PC-3 (cell line): ENCODE measurements at regions not wholly inside any gene's neighbourhood (a gene's known extent, or its start where the extent isn't known, plus 50 kb on each side); places are given as distances from the start of the nearest gene placed in this dataset.

ENCODE experiments used
- ATAC-seq: fragments of 200-7000 bp; cut with Tn5 transposase; 2 replicates; pipeline ENCODE4 v1.9.1; 2020; ENCODE audit warnings: mild to moderate bottlenecking, moderate library complexity
- BruUV-seq: library from RNA; stranded (reverse); fragments of 400-500 nt; replicated peaks from 2 replicates; lab custom pipeline; 2021; lab: Mats Ljungman, UMichigan
- CTCF ChIA-PET: fragments of 300-600 bp; sonication (Branson Sonifier 250); formaldehyde crosslinking; loops from one replicate; lab custom pipeline; 2022; ENCODE audit warnings: antibody characterized with exemption; lab: Charles Lee
- POLR2A ChIA-PET: fragments of 300-600 bp; sonication (Branson Sonifier 250); formaldehyde crosslinking; loops from one replicate; lab custom pipeline; 2022; ENCODE audit warnings: antibody characterized with exemption; ENCODE audit not compliant: unreplicated experiment; lab: Charles Lee
- DNase-seq: peaks from one replicate; pipeline ENCODE4 v3.0.0-alpha.2; 2015
- H2AFZ ChIP-seq: fragments of 300-600 bp; sonication (generic); 2 replicates; pipeline ENCODE4 v1.6.0; 2016; ENCODE audit warnings: antibody characterized with exemption, low read length
- H3F3A ChIP-seq: fragments of 300-600 bp; sonication (generic); one replicate; pipeline ENCODE4 v1.6.0; 2017; ENCODE audit warnings: antibody characterized with exemption, low read length, control low read depth, mild to moderate bottlenecking; ENCODE audit not compliant: unreplicated experiment
- H3K27ac ChIP-seq: fragments of 300-600 bp; sonication (generic); 2 replicates; pipeline ENCODE4 v1.5.1; 2016; ENCODE audit warnings: mild to moderate bottlenecking, low read length
- H3K27me3 ChIP-seq: fragments of 300-600 bp; sonication (generic); 2 replicates; pipeline ENCODE4 v1.6.1; 2016; ENCODE audit warnings: low read length, mixed read lengths
- H3K36me3 ChIP-seq: fragments of 300-600 bp; sonication (generic); 2 replicates; pipeline ENCODE4 v1.6.1; 2016; ENCODE audit warnings: low read depth, mixed run types, low read length, mixed read lengths
- H3K4me1 ChIP-seq: fragments of 300-600 bp; sonication (generic); 2 replicates; pipeline ENCODE4 v1.5.1; 2016; ENCODE audit warnings: low read length; ENCODE audit not compliant: insufficient read depth
- H3K4me2 ChIP-seq: fragments of 300-600 bp; sonication (generic); 2 replicates; pipeline ENCODE4 v1.6.0; 2016; ENCODE audit warnings: low read length
- H3K4me3 ChIP-seq: fragments of 300-600 bp; sonication (generic); 2 replicates; pipeline ENCODE4 v1.5.1; 2016; ENCODE audit warnings: mild to moderate bottlenecking, low read length, mixed read lengths
- H3K79me2 ChIP-seq: fragments of 300-600 bp; sonication (generic); 2 replicates; pipeline ENCODE4 v1.6.1; 2017; ENCODE audit warnings: low read length, mixed read lengths
- H3K9ac ChIP-seq: fragments of 300-600 bp; sonication (generic); 2 replicates; pipeline ENCODE4 v1.6.0; 2016; ENCODE audit warnings: mild to moderate bottlenecking, low read length
- H3K9me2 ChIP-seq: fragments of 300-600 bp; sonication (generic); replicated peaks from 2 replicates; pipeline ENCODE4 v1.6.1; 2016; ENCODE audit warnings: mixed run types, low read length, mixed read lengths
- H3K9me3 ChIP-seq: fragments of 300-600 bp; sonication (generic); 2 replicates; pipeline ENCODE4 v1.6.1; 2016; ENCODE audit warnings: low read length, mixed read lengths
- H4K20me1 ChIP-seq: fragments of 300-600 bp; sonication (generic); 2 replicates; pipeline ENCODE4 v1.6.1; 2016; ENCODE audit warnings: low read length, mixed read lengths
- EZH2 ChIP-seq: fragments of 300-600 bp; sonication (generic); IDR thresholded peaks from one replicate; pipeline ENCODE4 v1.6.1; 2017; ENCODE audit warnings: antibody characterized with exemption, mild to moderate bottlenecking, low read length; ENCODE audit not compliant: unreplicated experiment
- EZH2phosphoT487 ChIP-seq: fragments of 300-600 bp; sonication (generic); IDR thresholded peaks from 2 replicates; pipeline ENCODE4 v1.6.1; 2018; ENCODE audit warnings: mild to moderate bottlenecking, antibody characterized with exemption, low read length, borderline replicate concordance
- intact Hi-C: fragments of 100-400 bp; cut with micrococcal nuclease; formaldehyde crosslinking; loops from 2 replicates; pipeline ENCODE4 v1.9.0; 2023
- TF ChIP-seq, protein P1 (sequence below): fragments of 300-600 bp; sonication (generic); conservative IDR thresholded peaks from 2 replicates; pipeline ENCODE4 v1.5.1; 2017; ENCODE audit warnings: antibody characterized with exemption, low read depth, mild to moderate bottlenecking, low read length

DNA sequence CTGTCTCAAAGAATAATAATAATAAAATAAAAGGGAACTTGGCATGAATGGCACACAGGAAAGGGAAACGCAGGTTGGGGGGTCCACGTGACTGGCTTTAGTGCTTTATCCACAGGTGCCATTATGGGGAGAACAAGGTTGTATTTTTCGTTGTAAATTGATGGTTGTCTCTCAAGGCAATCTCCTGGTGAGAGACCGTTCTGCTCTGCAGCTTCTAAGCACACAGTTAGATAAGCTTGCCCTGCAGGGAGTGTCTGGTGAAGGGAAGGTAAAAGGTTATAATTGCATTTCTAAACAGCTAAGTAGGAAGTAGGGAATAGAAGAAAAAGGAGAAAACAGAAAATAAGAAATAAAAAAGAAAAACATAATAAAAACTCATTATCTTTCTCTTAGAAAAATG is 69.1 kb upstream of the CPSF6 start:
- TF ChIP-seq EZH2phosphoT487 = no peak

DNA sequence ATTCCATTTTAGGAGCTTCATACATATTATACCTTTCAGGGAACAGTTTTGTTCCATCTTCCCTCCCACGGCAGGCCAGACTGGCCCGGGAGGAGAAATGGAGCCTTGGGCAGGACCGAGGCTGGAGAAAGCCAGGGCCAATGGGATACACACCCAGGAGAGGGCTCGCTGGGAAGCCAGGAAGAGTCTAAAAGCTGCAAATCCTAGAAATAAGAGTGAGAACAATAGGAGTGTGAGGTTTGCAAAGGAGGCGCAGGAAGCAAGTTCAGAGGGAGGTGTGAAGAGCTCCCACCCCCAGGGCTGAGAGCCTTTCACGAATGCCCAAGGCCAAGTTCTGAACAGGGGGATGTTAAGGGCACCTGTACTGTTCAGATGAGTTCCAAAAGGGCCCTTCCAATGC is 67.5 kb upstream of the CPSF6 start:
- ChIA-PET POLR2A (no interaction called here), CTCF (no interaction called here)
- H3K4me3 ChIP-seq = no peak overlapping the region
- H3K27me3 ChIP-seq = no peaks in the 10 kb centered on the region
- H3K4me1 ChIP-seq = no peaks in the 10 kb centered on the region
- no peak overlapping the region for H3K4me2 ChIP-seq
- H4K20me1 ChIP-seq = no peaks in the 10 kb centered on the region
- no peak overlapping the region for H2AFZ ChIP-seq
- no peaks in the 10 kb centered on the region for H3K79me2 ChIP-seq
- peaks cover 4% of the 10 kb centered on the region; the same call in 1 of the 2 replicates for H3K9me3 ChIP-seq
- no peak for DNase-seq
- no peaks in the 10 kb centered on the region for H3K9me2 ChIP-seq
- BruUV-seq = no TSS peak
- ATAC-seq = no peak
- no peaks in the 10 kb centered on the region for H3K36me3 ChIP-seq
- TF ChIP-seq EZH2 (no peak), EZH2phosphoT487 (no peak)
- TF ChIP-seq, protein P1, sequence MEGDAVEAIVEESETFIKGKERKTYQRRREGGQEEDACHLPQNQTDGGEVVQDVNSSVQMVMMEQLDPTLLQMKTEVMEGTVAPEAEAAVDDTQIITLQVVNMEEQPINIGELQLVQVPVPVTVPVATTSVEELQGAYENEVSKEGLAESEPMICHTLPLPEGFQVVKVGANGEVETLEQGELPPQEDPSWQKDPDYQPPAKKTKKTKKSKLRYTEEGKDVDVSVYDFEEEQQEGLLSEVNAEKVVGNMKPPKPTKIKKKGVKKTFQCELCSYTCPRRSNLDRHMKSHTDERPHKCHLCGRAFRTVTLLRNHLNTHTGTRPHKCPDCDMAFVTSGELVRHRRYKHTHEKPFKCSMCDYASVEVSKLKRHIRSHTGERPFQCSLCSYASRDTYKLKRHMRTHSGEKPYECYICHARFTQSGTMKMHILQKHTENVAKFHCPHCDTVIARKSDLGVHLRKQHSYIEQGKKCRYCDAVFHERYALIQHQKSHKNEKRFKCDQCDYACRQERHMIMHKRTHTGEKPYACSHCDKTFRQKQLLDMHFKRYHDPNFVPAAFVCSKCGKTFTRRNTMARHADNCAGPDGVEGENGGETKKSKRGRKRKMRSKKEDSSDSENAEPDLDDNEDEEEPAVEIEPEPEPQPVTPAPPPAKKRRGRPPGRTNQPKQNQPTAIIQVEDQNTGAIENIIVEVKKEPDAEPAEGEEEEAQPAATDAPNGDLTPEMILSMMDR = no peak
- no peak overlapping the region for H3K27ac ChIP-seq
- no peak overlapping the region for H3K9ac ChIP-seq
- H3F3A ChIP-seq = no peaks in the 10 kb centered on the region
- intact Hi-C loops = no loop called here

More for the DNA sequence above, 69.1 kb upstream of the CPSF6 start:
- no peaks in the 10 kb centered on the region for H3F3A ChIP-seq
- no peaks in the 10 kb centered on the region for H3K9me3 ChIP-seq
- H3K4me1 ChIP-seq = no peaks in the 10 kb centered on the region
- H3K27me3 ChIP-seq = no peaks in the 10 kb centered on the region
- no peak overlapping the region for H2AFZ ChIP-seq
- CTCF ChIA-PET = no interaction called here
- H3K9me2 ChIP-seq = no peaks in the 10 kb centered on the region
- no peak overlapping the region for H3K9ac ChIP-seq
- H4K20me1 ChIP-seq = no peaks in the 10 kb centered on the region
- BruUV-seq = no TSS peak
- intact Hi-C loops = no loop called here
- POLR2A ChIA-PET = no interaction called here
- no peaks in the 10 kb centered on the region for H3K79me2 ChIP-seq
- H3K4me3 ChIP-seq = no peak overlapping the region
- DNase-seq (no peak), ATAC-seq (no peak)
- H3K4me2 ChIP-seq = no peak overlapping the region
- H3K36me3 ChIP-seq = no peaks in the 10 kb centered on the region
- no peak overlapping the region for H3K27ac ChIP-seq

DNA sequence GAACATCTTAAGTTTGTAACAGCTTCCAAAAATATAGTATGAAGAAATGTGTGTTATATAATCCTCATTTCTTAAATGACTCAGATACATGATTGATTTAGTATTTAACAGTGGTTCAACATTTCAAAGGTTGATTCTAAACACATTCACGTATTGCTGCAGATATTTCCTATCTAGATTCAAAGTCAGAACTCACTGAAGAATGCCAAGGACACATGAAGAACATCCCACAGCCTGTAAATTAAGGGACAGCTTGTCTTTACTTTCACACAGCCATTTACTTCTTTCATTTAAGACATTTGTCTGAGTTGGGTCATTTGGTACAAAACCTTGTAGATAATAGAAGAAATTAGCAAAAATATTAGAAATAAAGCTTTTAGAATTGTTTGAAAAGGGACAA is 66.9 kb upstream of the CPSF6 start:
- intact Hi-C loops = no loop called here

More for the DNA sequence above, 66.9 kb upstream of the CPSF6 start:
- H3K79me2 ChIP-seq = no peaks in the 10 kb centered on the region
- no peak overlapping the region for H3K4me3 ChIP-seq
- TF ChIP-seq EZH2 (no peak), EZH2phosphoT487 (no peak)
- TF ChIP-seq, protein P1 = no peak
- H2AFZ ChIP-seq = no peak overlapping the region
- H4K20me1 ChIP-seq = no peaks in the 10 kb centered on the region
- no peaks in the 10 kb centered on the region for H3K4me1 ChIP-seq
- ATAC-seq (no peak), DNase-seq (no peak)
- H3K27me3 ChIP-seq = no peaks in the 10 kb centered on the region
- POLR2A ChIA-PET = no interaction called here
- no peak overlapping the region for H3K4me2 ChIP-seq
- no peaks in the 10 kb centered on the region for H3F3A ChIP-seq
- H3K9ac ChIP-seq = no peak overlapping the region
- no peaks in the 10 kb centered on the region for H3K9me2 ChIP-seq
- CTCF ChIA-PET = no interaction called here
- H3K36me3 ChIP-seq = no peaks in the 10 kb centered on the region
- BruUV-seq = no TSS peak
- H3K9me3 ChIP-seq = peaks cover 4% of the 10 kb centered on the region; the same call in 1 of the 2 replicates
- no peak overlapping the region for H3K27ac ChIP-seq
